Endodermal cell (in vitro differentiated cells): ENCODE measurements at regions not wholly inside any gene's neighbourhood (a gene's known extent, or its start where the extent isn't known, plus 50 kb on each side); places are given as distances from the start of the nearest gene placed in this dataset.

ENCODE experiments used
- DNase-seq: peaks from one replicate; pipeline ENCODE4 v3.0.0-alpha.2; 2017
- H3K27ac ChIP-seq: 2 replicates; pipeline ENCODE4 v1.5.1; 2013; ENCODE audit warnings: mild to moderate bottlenecking, low read depth, low read length, moderate library complexity
- H3K27me3 ChIP-seq: 2 replicates; pipeline ENCODE4 v1.6.1; 2013; ENCODE audit warnings: mild to moderate bottlenecking, low read length, moderate library complexity; ENCODE audit not compliant: insufficient read depth, control insufficient read depth, poor library complexity, severe bottlenecking
- H3K36me3 ChIP-seq: 2 replicates; pipeline ENCODE4 v1.7.0; 2013; ENCODE audit warnings: mild to moderate bottlenecking, low read length, moderate library complexity; ENCODE audit not compliant: control insufficient read depth, insufficient read depth
- H3K4me1 ChIP-seq: one replicate; pipeline ENCODE4 v1.7.0; 2013; ENCODE audit warnings: low read length; ENCODE audit not compliant: control insufficient read depth, insufficient read depth
- H3K4me3 ChIP-seq: 2 replicates; pipeline ENCODE4 v1.5.1; 2013; ENCODE audit warnings: mild to moderate bottlenecking, low read length, moderate library complexity
- H3K9ac ChIP-seq: 2 replicates; pipeline ENCODE4 v1.6.1; 2013; ENCODE audit warnings: mild to moderate bottlenecking, low read length, moderate library complexity; ENCODE audit not compliant: poor library complexity, severe bottlenecking; ENCODE audit errors: extremely low read depth
- H3K9me3 ChIP-seq: 2 replicates; pipeline ENCODE4 v1.6.1; 2013; ENCODE audit warnings: mild to moderate bottlenecking, low read length, moderate library complexity; ENCODE audit not compliant: control insufficient read depth
- H3K27ac Mint-ChIP-seq: 2 replicates; pipeline ENCODE4 v1.8.0; 2020; ENCODE audit warnings: mixed read lengths
- H3K27me3 Mint-ChIP-seq: 2 replicates; pipeline ENCODE4 v1.8.0; 2021; ENCODE audit warnings: mild to moderate bottlenecking, mixed read lengths; ENCODE audit not compliant: insufficient read depth
- H3K36me3 Mint-ChIP-seq: 2 replicates; pipeline ENCODE4 v1.8.0; 2020; ENCODE audit warnings: low read depth, mixed read lengths
- H3K4me1 Mint-ChIP-seq: 2 replicates; pipeline ENCODE4 v1.8.0; 2020; ENCODE audit warnings: mixed read lengths
- H3K4me3 Mint-ChIP-seq: 2 replicates; pipeline ENCODE4 v1.8.0; 2020; ENCODE audit warnings: mild to moderate bottlenecking, moderate library complexity, mixed read lengths
- H3K9me3 Mint-ChIP-seq: 2 replicates; pipeline ENCODE4 v1.8.0; 2020; ENCODE audit warnings: mild to moderate bottlenecking, mixed read lengths
- CTCF ChIP-seq: fragments of 200-600 bp; sonication (generic); conservative IDR thresholded peaks from 2 replicates; pipeline ENCODE4 v1.5.0; 2021; ENCODE audit warnings: antibody characterized with exemption, mild to moderate bottlenecking
- WGBS, 2 experiments: methylation state at CpG; one replicate each; pipeline versions ENCODE4 v1.1.5 to v1.1.7; 2013; ENCODE audit warnings: missing lambda C conversion rate in 2 of 2, mixed read lengths in 1 of 2; ENCODE audit not compliant: insufficient coverage in 1 of 2, insufficient read length in 1 of 2; 5-methylcytosine and 5-hydroxymethylcytosine counted together

GRCh38 chr6:28589957-28590349, 64.3 kb downstream of the GPX5 start:
- WGBS, 2 experiments: 12 to 20% methylated on average over 1 to 21 of the region's 21 CpGs
- H3K9ac ChIP-seq: peak overlapping the region; percentile 9
- Mint-ChIP-seq H3K9me3 (no peaks in the 10 kb centered on the region), H3K27ac (peak overlapping the region; percentile 40), H3K27me3 (peaks cover 33% of the 10 kb centered on the region), H3K36me3 (no peaks in the 10 kb centered on the region), H3K4me3 (peak overlapping the region; percentile 84), H3K4me1 (peaks cover 25% of the 10 kb centered on the region)
- H3K4me3 ChIP-seq: peak overlapping the region; percentile 88
- DNase-seq: peak; percentile 72
- H3K4me1 ChIP-seq: peaks cover 13% of the 10 kb centered on the region
- H3K9me3 ChIP-seq: no peaks in the 10 kb centered on the region
- H3K27me3 ChIP-seq: peaks cover 20% of the 10 kb centered on the region
- H3K27ac ChIP-seq: peak overlapping the region; percentile 48
- TF ChIP-seq CTCF: no peak
- no peaks in the 10 kb centered on the region for H3K36me3 ChIP-seq

GRCh38 chr6:28597217-28597835, 71.6 kb downstream of the GPX5 start:
- Histone ChIP-seq H3K9me3 (no peaks in the 10 kb centered on the region), H3K27me3 (peaks cover 9% of the 10 kb centered on the region), H3K36me3 (no peaks in the 10 kb centered on the region), H3K27ac (no peak overlapping the region), H3K4me1 (no peaks in the 10 kb centered on the region), H3K4me3 (peak overlapping the region; percentile 77), H3K9ac (no peak overlapping the region)
- no peaks in the 10 kb centered on the region for H3K9me3 Mint-ChIP-seq
- 6 to 15% methylated on average over 15 to 18 of the region's 18 CpGs for WGBS, 2 experiments
- H3K4me3 Mint-ChIP-seq: peak overlapping the region; percentile 66
- peaks cover 2% of the 10 kb centered on the region for H3K4me1 Mint-ChIP-seq
- DNase-seq: peak; percentile 88
- no peak for TF ChIP-seq CTCF
- no peaks in the 10 kb centered on the region for H3K36me3 Mint-ChIP-seq
- H3K27ac Mint-ChIP-seq: no peak overlapping the region
- H3K27me3 Mint-ChIP-seq: peaks cover 23% of the 10 kb centered on the region

- DNase-seq: peak; percentile 64
- Histone ChIP-seq H3K4me1 (no peaks in the 10 kb centered on the region), H3K9me3 (no peaks in the 10 kb centered on the region), H3K36me3 (no peaks in the 10 kb centered on the region), H3K4me3 (peak overlapping the region; percentile 77), H3K9ac (no peak overlapping the region), H3K27me3 (peaks cover 2% of the 10 kb centered on the region), H3K27ac (no peak overlapping the region)
- no peak for TF ChIP-seq CTCF
- WGBS, 2 experiments: 10 to 21% methylated on average over 2 to 11 of the region's 13 CpGs
- Mint-ChIP-seq H3K27ac (no peak overlapping the region), H3K4me3 (peak overlapping the region; percentile 66), H3K36me3 (no peaks in the 10 kb centered on the region), H3K4me1 (peaks cover 2% of the 10 kb centered on the region), H3K27me3 (peaks cover 17% of the 10 kb centered on the region), H3K9me3 (no peaks in the 10 kb centered on the region)
These were observed 72.4 kb downstream of the GPX5 start for GRCh38 chr6:28597924-28598722.
